ENCODE measurements at regions not wholly inside any gene's neighbourhood (a gene's known extent, or its start where the extent isn't known, plus 50 kb on each side); places are given as distances from the start of the nearest gene placed in this dataset.

DNA sequence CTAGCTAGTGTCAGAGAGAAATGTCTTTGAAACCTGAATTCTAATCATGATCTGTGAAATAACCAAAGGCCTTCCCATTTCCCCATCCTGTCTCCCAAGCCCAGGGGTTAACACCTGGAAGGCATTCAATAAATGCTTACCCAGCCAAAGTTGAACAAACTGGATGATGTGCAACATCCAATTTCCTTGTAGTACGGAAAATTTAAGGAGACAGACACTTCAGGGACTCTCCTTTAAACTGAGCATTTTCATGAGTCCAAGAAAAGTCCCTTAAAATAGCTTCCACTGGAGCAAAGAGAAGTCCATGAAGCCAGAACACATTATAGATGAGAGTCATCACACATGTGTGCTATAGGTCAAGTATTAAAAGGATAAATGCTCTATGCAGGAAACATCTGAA is 271.2 kb downstream of the RAB28 start:
- Histone ChIP-seq H3K36me3 (ENCODE audit: control insufficient read depth in 2 of 4, insufficient read depth in 4 of 4, low read length in 3 of 4) (no peaks in the 10 kb centered on the region), H4K91ac (replicated peaks; ENCODE audit: insufficient read length, low read length) (no peak overlapping the region), H2AFZ (ENCODE audit: low read length) (no peak overlapping the region), H3K27ac (ENCODE audit: low read depth, low read length) (no peak overlapping the region), H3K4me1 (replicated peaks in 1 of 4; ENCODE audit: control insufficient read depth in 3 of 4, insufficient read depth in 4 of 4, low read length in 3 of 4) (no peaks in the 10 kb centered on the region), H3K79me1 (ENCODE audit: low read depth, low read length) (no peaks in the 10 kb centered on the region), H2BK20ac (ENCODE audit: low read length) (no peak overlapping the region), H2BK5ac (ENCODE audit: low read depth, low read length) (no peak overlapping the region), H2AK5ac (ENCODE audit: low read depth, low read length) (no peak overlapping the region), H2BK12ac (ENCODE audit: low read depth, low read length) (no peak overlapping the region), H2BK15ac (ENCODE audit: low read length) (no peak overlapping the region), H3K27me3 (replicated peaks in 1 of 4; ENCODE audit: control insufficient read depth in 3 of 4, extremely low read depth in 1 of 4, insufficient read depth in 3 of 4, low read length in 3 of 4) (no peaks in the 10 kb centered on the region), H3K9ac (replicated peaks in 1 of 4; ENCODE audit: extremely low read depth in 1 of 4, low read depth in 3 of 4, low read length in 3 of 4) (no peak overlapping the region), H3K56ac (replicated peaks; ENCODE audit: insufficient read length, low read depth, low read length) (no peak overlapping the region), H3K4me2 (ENCODE audit: insufficient read depth in 1 of 2, low read depth in 2 of 2, low read length in 2 of 2) (no peak overlapping the region), H4K5ac (ENCODE audit: insufficient read length, low read depth, low read length) (no peak overlapping the region), H2BK120ac (replicated peaks; ENCODE audit: low read depth, low read length) (no peak overlapping the region), H3K4ac (replicated peaks; ENCODE audit: insufficient read length, low read depth, low read length) (no peak overlapping the region), H3K9me3 (ENCODE audit: insufficient read depth in 2 of 2, low read depth in 1 of 2, low read length in 1 of 2) (0 out of 4 replicates have a peak, but pooled peaks cover 0 to 3% of the 10 kb centered on the region in 2 experiments), H3K23me2 (ENCODE audit: low read depth, low read length) (no peaks in the 10 kb centered on the region), H3K18ac (ENCODE audit: extremely low read depth, low read length) (no peak overlapping the region), H4K20me1 (replicated peaks in 1 of 2; ENCODE audit: control insufficient read depth in 1 of 2, insufficient read depth in 2 of 2, low read length in 2 of 2) (peaks cover 0 to 1% of the 10 kb centered on the region in 2 experiments), H3K23ac (ENCODE audit: insufficient read length) (no peak overlapping the region), H3K14ac (ENCODE audit: insufficient read length) (no peak overlapping the region), H3K79me2 (ENCODE audit: control insufficient read depth in 1 of 2, insufficient read depth in 2 of 2, low read length in 2 of 2) (no peaks in the 10 kb centered on the region), H4K8ac (ENCODE audit: extremely low read depth, insufficient read depth, low read length) (no peak overlapping the region), H3K4me3 (ENCODE audit: extremely low read depth in 1 of 4, insufficient read depth in 2 of 4, low read depth in 3 of 4, low read length in 4 of 4) (no peak overlapping the region)
- FAIRE-seq (no peak), DNase-seq (ENCODE audit: low read depth in 1 of 2, low spot score in 2 of 2) (no peak)
- TF ChIP-seq MAX (IDR thresholded peaks at IDR 0.05) (no peak), PHF8 (conservative IDR thresholded peaks at IDR 0.05; ENCODE audit: low read depth, low read length) (no peak)
- ChIA-PET CTCF (ENCODE audit: partially characterized antibody) (no interaction called here), POLR2A (ENCODE audit: partially characterized antibody) (no interaction called here)
- 88% methylated on average over 1 of the region's 1 CpG; no CpG with 5 or more reads in 1 of the 2 experiments for WGBS, 2 experiments (ENCODE audit: extremely low coverage in 1 of 2, insufficient coverage in 1 of 2, insufficient read length in 1 of 2, insufficient replicate concordance in 2 of 2, low coverage in 1 of 2, low lambda C conversion rate in 2 of 2, missing lambda C conversion rate in 1 of 2)
